AG09319 (cell line): ENCODE measurements at regions not wholly inside any gene's neighbourhood (a gene's known extent, or its start where the extent isn't known, plus 50 kb on each side); places are given as distances from the start of the nearest gene placed in this dataset.

Experiments used
- DNase-seq: peaks from one replicate; pipeline ENCODE4 v3.0.0-alpha.2; 2010; ENCODE audit warnings: low read depth; ENCODE audit errors: extremely low read depth
- TF ChIP-seq, protein P1 (sequence below): IDR thresholded peaks from 2 replicates; pipeline ENCODE4 v1.5.1; 2011; ENCODE audit warnings: low read depth, mild to moderate bottlenecking, inconsistent platforms, low read length, moderate library complexity

GRCh38 chr7:3229904-3230470, 71.1 kb upstream of the SDK1 start:
- TF ChIP-seq, protein P1, sequence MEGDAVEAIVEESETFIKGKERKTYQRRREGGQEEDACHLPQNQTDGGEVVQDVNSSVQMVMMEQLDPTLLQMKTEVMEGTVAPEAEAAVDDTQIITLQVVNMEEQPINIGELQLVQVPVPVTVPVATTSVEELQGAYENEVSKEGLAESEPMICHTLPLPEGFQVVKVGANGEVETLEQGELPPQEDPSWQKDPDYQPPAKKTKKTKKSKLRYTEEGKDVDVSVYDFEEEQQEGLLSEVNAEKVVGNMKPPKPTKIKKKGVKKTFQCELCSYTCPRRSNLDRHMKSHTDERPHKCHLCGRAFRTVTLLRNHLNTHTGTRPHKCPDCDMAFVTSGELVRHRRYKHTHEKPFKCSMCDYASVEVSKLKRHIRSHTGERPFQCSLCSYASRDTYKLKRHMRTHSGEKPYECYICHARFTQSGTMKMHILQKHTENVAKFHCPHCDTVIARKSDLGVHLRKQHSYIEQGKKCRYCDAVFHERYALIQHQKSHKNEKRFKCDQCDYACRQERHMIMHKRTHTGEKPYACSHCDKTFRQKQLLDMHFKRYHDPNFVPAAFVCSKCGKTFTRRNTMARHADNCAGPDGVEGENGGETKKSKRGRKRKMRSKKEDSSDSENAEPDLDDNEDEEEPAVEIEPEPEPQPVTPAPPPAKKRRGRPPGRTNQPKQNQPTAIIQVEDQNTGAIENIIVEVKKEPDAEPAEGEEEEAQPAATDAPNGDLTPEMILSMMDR, result no peak
- no peak for DNase-seq

GRCh38 chr7:3230908-3231307, 70.1 kb upstream of the SDK1 start:
- DNase-seq, result no peak
- TF ChIP-seq, protein P1, result no peak

DNA sequence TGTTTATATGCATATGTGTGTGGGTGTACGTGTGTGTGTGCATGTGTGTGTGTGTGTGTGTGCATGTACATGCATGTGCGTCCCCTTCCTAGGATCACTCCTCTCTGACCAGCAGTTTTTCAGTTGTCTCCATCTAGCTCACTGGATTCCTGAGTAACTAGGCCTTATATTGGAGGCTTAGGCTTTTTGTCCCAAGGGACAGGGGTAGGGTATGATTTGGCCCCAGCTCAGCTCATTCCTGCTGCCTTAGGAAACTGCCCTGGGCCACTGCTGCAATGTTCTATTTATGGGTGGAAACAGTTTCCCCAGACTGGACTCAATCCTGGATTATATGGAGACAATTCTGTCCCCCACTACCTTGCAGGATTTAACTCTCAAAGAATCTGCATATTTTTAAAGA, 68.8 kb upstream of the SDK1 start:
- TF ChIP-seq, protein P1, result no peak
- no peak for DNase-seq

DNA sequence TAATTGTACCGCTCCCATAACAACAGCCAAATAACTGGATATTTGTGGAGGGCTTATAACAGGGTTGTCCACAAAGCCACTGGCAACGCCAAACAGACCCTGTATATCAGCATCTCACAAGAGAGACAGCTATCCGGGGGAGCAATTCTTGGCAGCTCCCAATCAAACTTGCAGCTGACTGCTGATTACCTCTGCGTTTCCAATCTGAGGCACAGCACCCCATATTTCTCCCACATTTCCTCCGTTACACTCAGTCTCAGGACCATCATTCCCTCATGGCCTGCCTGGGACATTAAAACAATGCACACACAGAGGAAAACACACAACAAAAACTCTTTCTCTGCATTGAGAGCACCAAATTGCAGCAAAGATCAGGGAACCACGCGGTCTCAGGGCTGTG, 67.8 kb upstream of the SDK1 start:
- DNase-seq, result no peak
- TF ChIP-seq, protein P1, result no peak

DNA sequence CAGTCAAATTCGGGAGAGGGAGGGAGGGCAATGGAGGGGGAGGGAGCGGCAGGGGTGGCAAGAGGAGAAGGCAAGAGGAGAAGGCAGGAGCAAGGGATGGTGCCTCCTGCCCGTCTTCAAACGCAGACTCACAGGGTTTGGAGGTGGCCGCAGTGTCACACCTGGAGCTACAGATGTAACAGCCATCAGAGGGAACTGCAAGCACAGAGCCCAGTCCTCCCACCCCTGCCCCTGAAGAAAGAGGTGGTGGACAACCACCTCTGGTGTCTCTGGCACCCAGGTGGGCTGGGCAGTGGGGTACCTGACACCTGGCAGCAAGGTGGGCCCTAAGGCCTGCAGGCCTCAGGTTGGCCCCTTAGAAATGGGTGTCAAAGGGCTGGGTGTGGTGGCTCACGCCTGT, 67.0 kb upstream of the SDK1 start:
- TF ChIP-seq, protein P1, result no peak
- no peak for DNase-seq

DNA sequence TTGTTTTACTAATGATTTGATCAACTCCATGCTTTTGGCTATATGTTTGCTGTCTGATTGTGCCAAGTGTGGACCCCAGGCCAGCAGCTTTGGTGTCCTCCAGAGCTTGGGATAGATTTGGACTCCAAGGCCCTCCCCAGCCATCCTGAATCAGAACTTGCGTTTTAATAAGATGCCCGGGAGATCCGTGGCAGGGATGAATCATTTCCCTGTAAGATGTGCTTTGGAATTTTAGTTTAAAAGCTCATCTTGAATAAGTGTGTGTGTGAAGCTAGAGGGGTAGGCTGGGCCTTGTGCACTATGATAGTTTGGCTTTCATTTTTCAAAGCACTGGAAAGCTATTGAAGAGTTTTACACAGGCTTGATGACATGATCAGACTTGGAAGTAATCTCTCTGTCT, 66.2 kb upstream of the SDK1 start:
- DNase-seq, result no peak
- TF ChIP-seq, protein P1, result no peak

GRCh38 chr7:3235322-3235721, 65.7 kb upstream of the SDK1 start:
- TF ChIP-seq, protein P1, result no peak
- no peak for DNase-seq
